A549 (cell line): ENCODE measurements at regions not wholly inside any gene's neighbourhood (a gene's known extent, or its start where the extent isn't known, plus 50 kb on each side); places are given as distances from the start of the nearest gene placed in this dataset.

Experiments used
- CHD4 ChIP-seq: fragments of 200-600 bp; sonication (generic); IDR thresholded peaks from 2 replicates; pipeline ENCODE4 v1.6.1; 2016; ENCODE audit warnings: antibody characterized with exemption, mild to moderate bottlenecking, borderline replicate concordance
- HDAC2 ChIP-seq: fragments of 200-600 bp; sonication (generic); IDR thresholded peaks from 2 replicates; pipeline ENCODE4 v1.6.1; 2016
- JUN ChIP-seq, 2 experiments: fragments of >200 bp; sonication (Bioruptor Twin); formaldehyde crosslinking; IDR thresholded peaks; 2 replicates in 1 of 2; 3 replicates in 1 of 2; pipeline ENCODE4 v1.6.1; 2016 to 2017
- MYC ChIP-seq: IDR thresholded peaks from 2 replicates; pipeline ENCODE4 v1.6.1; 2012; ENCODE audit warnings: mild to moderate bottlenecking, inconsistent platforms, low read length, improper control_type of control experiment, borderline replicate concordance
- PHF8 ChIP-seq: fragments of 200-600 bp; sonication (generic); IDR thresholded peaks from 2 replicates; pipeline ENCODE4 v1.6.1; 2016; ENCODE audit warnings: low read depth, mild to moderate bottlenecking, antibody characterized with exemption, moderate library complexity, borderline replicate concordance
- POLR2A ChIP-seq: IDR thresholded peaks from 2 replicates; pipeline ENCODE4 v1.6.1; 2012; ENCODE audit warnings: mild to moderate bottlenecking, low read length
- POLR2AphosphoS2 ChIP-seq: conservative IDR thresholded peaks from 2 replicates; pipeline ENCODE4 v1.6.1; 2012; ENCODE audit warnings: low read length, improper control_type of control experiment, inconsistent platforms
- RAD21 ChIP-seq, 2 experiments: fragments of >200 bp in 1 of 2; sonication (Bioruptor Twin) in 1 of 2; formaldehyde crosslinking in 1 of 2; IDR thresholded peaks in 1 of 2; conservative IDR thresholded peaks in 1 of 2; 2 replicates in 1 of 2; 3 replicates in 1 of 2; pipeline ENCODE4 v1.6.1; 2012 to 2018; ENCODE audit warnings: inconsistent platforms in 1 of 2
- RNF2 ChIP-seq: fragments of 200-600 bp; sonication (generic); IDR thresholded peaks from 2 replicates; pipeline ENCODE4 v1.6.1; 2016; ENCODE audit warnings: low read depth, mild to moderate bottlenecking, antibody characterized with exemption, moderate library complexity, borderline replicate concordance
- SMC3 ChIP-seq: fragments of >200 bp; sonication (Bioruptor Twin); formaldehyde crosslinking; IDR thresholded peaks from 3 replicates; pipeline ENCODE4 v1.6.1; 2018; ENCODE audit warnings: inconsistent platforms
- SREBF2 ChIP-seq: fragments of 450-650 bp; IDR thresholded peaks from 2 replicates; pipeline ENCODE4 v1.6.1; 2014; ENCODE audit warnings: mild to moderate bottlenecking, moderate library complexity
- TF ChIP-seq, protein P1 (sequence below): fragments of 150-350 bp; IDR thresholded peaks from 2 replicates; pipeline ENCODE4 v1.6.1; 2014; ENCODE audit warnings: low read depth, mild to moderate bottlenecking, low read length
- TF ChIP-seq, protein P2 (sequence below): fragments of >200 bp; sonication (Bioruptor Twin); formaldehyde crosslinking; IDR thresholded peaks from 3 replicates; pipeline ENCODE4 v1.5.1; 2016

DNA sequence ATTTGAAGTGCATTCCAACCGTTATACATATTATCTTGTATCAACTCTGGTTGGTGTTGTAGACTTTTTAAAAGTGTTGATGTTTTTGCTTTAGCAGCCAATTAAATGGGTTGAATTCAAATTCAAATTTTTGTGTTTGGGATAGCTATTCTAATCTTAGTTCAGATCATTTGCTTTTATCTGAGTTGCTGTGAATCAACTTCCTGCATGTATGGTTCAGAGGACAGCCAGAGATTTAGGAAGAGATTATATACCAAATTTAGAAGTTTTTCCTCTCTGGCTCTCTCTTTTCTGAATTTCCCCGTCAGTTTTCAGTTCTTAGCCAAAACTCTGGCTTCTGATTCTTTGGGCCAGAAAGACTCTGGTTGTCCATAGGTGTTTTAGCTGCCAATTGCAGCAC, 415.5 kb downstream of the NUF2 start:
- TF ChIP-seq, protein P1, sequence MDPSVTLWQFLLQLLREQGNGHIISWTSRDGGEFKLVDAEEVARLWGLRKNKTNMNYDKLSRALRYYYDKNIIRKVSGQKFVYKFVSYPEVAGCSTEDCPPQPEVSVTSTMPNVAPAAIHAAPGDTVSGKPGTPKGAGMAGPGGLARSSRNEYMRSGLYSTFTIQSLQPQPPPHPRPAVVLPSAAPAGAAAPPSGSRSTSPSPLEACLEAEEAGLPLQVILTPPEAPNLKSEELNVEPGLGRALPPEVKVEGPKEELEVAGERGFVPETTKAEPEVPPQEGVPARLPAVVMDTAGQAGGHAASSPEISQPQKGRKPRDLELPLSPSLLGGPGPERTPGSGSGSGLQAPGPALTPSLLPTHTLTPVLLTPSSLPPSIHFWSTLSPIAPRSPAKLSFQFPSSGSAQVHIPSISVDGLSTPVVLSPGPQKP, result no peak
- no peak for TF ChIP-seq POLR2AphosphoS2
- no peak for TF ChIP-seq JUN (IDR thresholded peaks at IDR 0.05)
- no peak for TF ChIP-seq SMC3
- TF ChIP-seq, protein P2, sequence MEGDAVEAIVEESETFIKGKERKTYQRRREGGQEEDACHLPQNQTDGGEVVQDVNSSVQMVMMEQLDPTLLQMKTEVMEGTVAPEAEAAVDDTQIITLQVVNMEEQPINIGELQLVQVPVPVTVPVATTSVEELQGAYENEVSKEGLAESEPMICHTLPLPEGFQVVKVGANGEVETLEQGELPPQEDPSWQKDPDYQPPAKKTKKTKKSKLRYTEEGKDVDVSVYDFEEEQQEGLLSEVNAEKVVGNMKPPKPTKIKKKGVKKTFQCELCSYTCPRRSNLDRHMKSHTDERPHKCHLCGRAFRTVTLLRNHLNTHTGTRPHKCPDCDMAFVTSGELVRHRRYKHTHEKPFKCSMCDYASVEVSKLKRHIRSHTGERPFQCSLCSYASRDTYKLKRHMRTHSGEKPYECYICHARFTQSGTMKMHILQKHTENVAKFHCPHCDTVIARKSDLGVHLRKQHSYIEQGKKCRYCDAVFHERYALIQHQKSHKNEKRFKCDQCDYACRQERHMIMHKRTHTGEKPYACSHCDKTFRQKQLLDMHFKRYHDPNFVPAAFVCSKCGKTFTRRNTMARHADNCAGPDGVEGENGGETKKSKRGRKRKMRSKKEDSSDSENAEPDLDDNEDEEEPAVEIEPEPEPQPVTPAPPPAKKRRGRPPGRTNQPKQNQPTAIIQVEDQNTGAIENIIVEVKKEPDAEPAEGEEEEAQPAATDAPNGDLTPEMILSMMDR, result no peak
- no peak for TF ChIP-seq MYC
- TF ChIP-seq RAD21 (conservative IDR thresholded peaks at IDR 0.05 in 1 of 2, IDR thresholded peaks at IDR 0.05 in 1 of 2), result no peak
- no peak for TF ChIP-seq POLR2A
- no peak for TF ChIP-seq HDAC2
- no peak for TF ChIP-seq PHF8
- no peak for TF ChIP-seq SREBF2
- no peak for TF ChIP-seq RNF2
- no peak for TF ChIP-seq CHD4
